Hepatocyte (in vitro differentiated cells): ENCODE measurements at regions not wholly inside any gene's neighbourhood (a gene's known extent, or its start where the extent isn't known, plus 50 kb on each side); places are given as distances from the start of the nearest gene placed in this dataset.

Experiments used
- DNase-seq: peaks from one replicate; pipeline ENCODE4 v3.0.0-alpha.2; 2016; ENCODE audit warnings: low spot score
- H2AFZ ChIP-seq: fragments of 200-600 bp; sonication (generic); 2 replicates; pipeline ENCODE4 v1.6.0; 2016; ENCODE audit warnings: antibody characterized with exemption, mild to moderate bottlenecking
- H3K27ac ChIP-seq: fragments of 200-600 bp; sonication (generic); 2 replicates; pipeline ENCODE4 v1.5.1; 2016; ENCODE audit warnings: mild to moderate bottlenecking
- H3K27me3 ChIP-seq: fragments of 200-600 bp; sonication (generic); 2 replicates; pipeline ENCODE4 v1.6.1; 2016
- H3K36me3 ChIP-seq: fragments of 200-600 bp; sonication (generic); replicated peaks from 2 replicates; pipeline ENCODE4 v1.5.1; 2016; ENCODE audit warnings: low read depth; ENCODE audit not compliant: insufficient read depth
- H3K4me1 ChIP-seq: fragments of 200-600 bp; sonication (generic); 2 replicates; pipeline ENCODE4 v1.5.1; 2016; ENCODE audit warnings: mild to moderate bottlenecking, moderate library complexity; ENCODE audit not compliant: insufficient read depth
- H3K4me2 ChIP-seq: fragments of 200-600 bp; sonication (generic); 2 replicates; pipeline ENCODE4 v1.6.0; 2016
- H3K4me3 ChIP-seq: fragments of 200-600 bp; sonication (generic); 2 replicates; pipeline ENCODE4 v1.5.1; 2016; ENCODE audit warnings: mild to moderate bottlenecking
- H3K79me2 ChIP-seq: fragments of 200-600 bp; sonication (generic); 2 replicates; pipeline ENCODE4 v1.6.0; 2017; ENCODE audit warnings: mild to moderate bottlenecking
- H3K9me2 ChIP-seq: fragments of 200-600 bp; sonication (generic); replicated peaks from 2 replicates; pipeline ENCODE4 v1.6.0; 2017; ENCODE audit warnings: mild to moderate bottlenecking; ENCODE audit not compliant: insufficient read depth
- H3K9me3 ChIP-seq: fragments of 200-600 bp; sonication (generic); 2 replicates; pipeline ENCODE4 v1.5.1; 2016; ENCODE audit warnings: low read depth, mild to moderate bottlenecking
- H4K20me1 ChIP-seq: fragments of 200-600 bp; sonication (generic); 2 replicates; pipeline ENCODE4 v1.6.0; 2016; ENCODE audit warnings: mild to moderate bottlenecking; ENCODE audit not compliant: insufficient read depth, poor library complexity, severe bottlenecking
- CTCF ChIP-seq: fragments of 200-600 bp; sonication (generic); IDR thresholded peaks from 2 replicates; pipeline ENCODE4 v1.5.1; 2016; ENCODE audit warnings: antibody characterized with exemption, mild to moderate bottlenecking; ENCODE audit not compliant: poor library complexity
- EZH2 ChIP-seq: fragments of 200-600 bp; sonication (generic); IDR thresholded peaks from 2 replicates; pipeline ENCODE4 v1.6.1; 2016; ENCODE audit warnings: antibody characterized with exemption, mild to moderate bottlenecking, borderline replicate concordance
- EZH2phosphoT487 ChIP-seq: fragments of 200-600 bp; sonication (generic); IDR thresholded peaks from one replicate; pipeline ENCODE4 v1.6.1; 2018; ENCODE audit warnings: antibody characterized with exemption, mild to moderate bottlenecking, low read depth, moderate library complexity; ENCODE audit not compliant: unreplicated experiment, severe bottlenecking
- WGBS: methylation state at CpG from one replicate; pipeline ENCODE4 v1.1.6; 2016; ENCODE audit warnings: low lambda C conversion rate; ENCODE audit errors: missing lambda C conversion rate; 5-methylcytosine and 5-hydroxymethylcytosine counted together

DNA sequence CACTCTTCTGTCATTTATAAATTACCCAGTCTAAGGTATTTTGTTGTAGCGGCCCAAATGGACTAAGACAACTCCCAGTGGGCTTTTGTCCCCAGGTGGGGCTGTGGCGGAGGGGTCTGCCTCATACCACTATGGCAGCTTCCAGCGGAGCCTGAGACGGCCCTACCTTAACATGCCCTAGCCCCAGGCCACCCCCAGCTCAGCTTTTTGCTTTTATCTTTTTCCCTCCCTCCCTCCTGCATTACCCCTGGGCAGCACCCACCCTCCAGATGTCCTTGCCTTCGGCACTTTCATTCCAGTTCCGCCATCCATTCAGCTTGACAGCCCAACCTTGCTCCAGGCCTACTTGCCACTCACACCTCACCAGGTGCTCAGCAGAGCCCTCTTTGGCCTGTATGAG, 307.3 kb downstream of the PTPRU start:
- WGBS: 75% methylated on average over 6 of the region's 6 CpGs
- H3K27ac ChIP-seq: no peak overlapping the region

GRCh38 chr1:29542548-29542947, 306.2 kb downstream of the PTPRU start:
- no peak overlapping the region for H3K4me3 ChIP-seq
- no peaks in the 10 kb centered on the region for H4K20me1 ChIP-seq
- DNase-seq: no peak
- no peaks in the 10 kb centered on the region for H3K9me2 ChIP-seq
- H3K79me2 ChIP-seq: no peaks in the 10 kb centered on the region
- H3K27ac ChIP-seq: no peak overlapping the region
- H3K4me2 ChIP-seq: no peak overlapping the region
- no peak overlapping the region for H2AFZ ChIP-seq
- no peaks in the 10 kb centered on the region for H3K27me3 ChIP-seq
- H3K9me3 ChIP-seq: no peaks in the 10 kb centered on the region
- WGBS: 71% methylated on average over 8 of the region's 8 CpGs
- no peak for TF ChIP-seq CTCF
- no peaks in the 10 kb centered on the region for H3K4me1 ChIP-seq
- H3K36me3 ChIP-seq: no peaks in the 10 kb centered on the region

More for the DNA sequence above, 307.3 kb downstream of the PTPRU start:
- no peak for DNase-seq
- no peak for TF ChIP-seq EZH2phosphoT487
- TF ChIP-seq CTCF: no peak
- TF ChIP-seq EZH2: no peak
- Histone ChIP-seq H4K20me1 (no peaks in the 10 kb centered on the region), H3K36me3 (no peaks in the 10 kb centered on the region), H3K4me2 (no peak overlapping the region), H2AFZ (no peak overlapping the region), H3K4me3 (no peak overlapping the region), H3K9me2 (no peaks in the 10 kb centered on the region), H3K9me3 (no peaks in the 10 kb centered on the region), H3K79me2 (no peaks in the 10 kb centered on the region), H3K4me1 (no peaks in the 10 kb centered on the region), H3K27me3 (no peaks in the 10 kb centered on the region)

DNA sequence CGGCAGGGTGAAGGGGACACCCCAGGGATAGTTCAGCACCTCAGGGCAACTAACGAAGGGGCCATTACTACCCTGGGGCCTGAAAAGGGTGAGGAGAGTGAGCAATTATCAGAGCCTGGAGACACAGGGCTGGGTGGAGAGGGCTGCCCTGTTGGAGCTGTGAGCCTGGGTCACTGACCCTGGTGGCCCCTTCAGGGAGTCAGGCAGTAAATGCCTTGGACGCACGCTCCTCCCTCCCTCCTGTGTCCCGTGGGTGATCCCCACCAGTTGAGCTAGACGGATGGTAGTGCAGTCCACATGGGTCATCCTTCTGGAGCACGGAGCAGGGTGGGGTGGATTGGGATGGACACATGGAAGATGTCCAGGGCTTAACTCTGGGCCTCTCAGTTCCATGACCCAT, 305.3 kb downstream of the PTPRU start:
- no peaks in the 10 kb centered on the region for H3K9me2 ChIP-seq
- H4K20me1 ChIP-seq: no peaks in the 10 kb centered on the region
- H3K27me3 ChIP-seq: no peaks in the 10 kb centered on the region
- no peak overlapping the region for H3K27ac ChIP-seq
- H3K4me1 ChIP-seq: no peaks in the 10 kb centered on the region
- WGBS: 90% methylated on average over 7 of the region's 7 CpGs
- no peaks in the 10 kb centered on the region for H3K36me3 ChIP-seq
- H2AFZ ChIP-seq: no peak overlapping the region
- no peaks in the 10 kb centered on the region for H3K9me3 ChIP-seq
- no peak overlapping the region for H3K4me2 ChIP-seq
- no peaks in the 10 kb centered on the region for H3K79me2 ChIP-seq
- no peak for TF ChIP-seq EZH2phosphoT487
- TF ChIP-seq EZH2: no peak
- TF ChIP-seq CTCF: no peak
- no peak for DNase-seq
- H3K4me3 ChIP-seq: no peak overlapping the region

GRCh38 chr1:29540801-29541357, 304.6 kb downstream of the PTPRU start:
- Histone ChIP-seq H2AFZ (no peak overlapping the region), H3K4me2 (no peak overlapping the region), H3K4me3 (no peak overlapping the region), H3K36me3 (no peaks in the 10 kb centered on the region), H4K20me1 (no peaks in the 10 kb centered on the region), H3K9me2 (no peaks in the 10 kb centered on the region), H3K4me1 (no peaks in the 10 kb centered on the region), H3K9me3 (no peaks in the 10 kb centered on the region), H3K79me2 (no peaks in the 10 kb centered on the region), H3K27me3 (no peaks in the 10 kb centered on the region), H3K27ac (no peak overlapping the region)
- no peak for DNase-seq
- WGBS: 92% methylated on average over 10 of the region's 10 CpGs
- TF ChIP-seq CTCF (no peak), EZH2phosphoT487 (no peak), EZH2 (no peak)
